ENCODE measurements at regions not wholly inside any gene's neighbourhood (a gene's known extent, or its start where the extent isn't known, plus 50 kb on each side); places are given as distances from the start of the nearest gene placed in this dataset.

DNA sequence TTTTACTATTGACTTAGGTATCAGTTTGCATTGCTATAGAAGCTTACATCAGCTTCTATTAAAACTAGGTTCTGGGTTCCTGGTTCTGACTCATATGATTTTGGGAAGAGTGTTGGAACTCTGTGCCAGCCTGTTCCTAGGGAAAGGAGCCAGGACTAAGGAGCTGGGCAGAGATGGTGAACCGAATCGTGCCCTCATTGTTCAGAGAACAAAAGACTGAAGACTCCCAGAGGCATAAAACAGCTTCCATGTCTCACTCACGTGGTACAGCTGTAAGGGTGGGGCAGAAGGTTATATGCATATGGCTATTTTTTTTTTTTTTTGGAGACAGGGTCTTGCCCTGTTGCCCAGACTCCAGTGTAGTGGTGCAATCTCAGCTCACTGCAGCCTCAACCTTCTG is 89.1 kb upstream of the THBS2 start:
- FAIRE-seq, result no peak
- no peak for DNase-seq (ENCODE audit: insufficient read length, low spot score)
- TF ChIP-seq PAX5 (IDR thresholded peaks at IDR 0.05; ENCODE audit: insufficient read depth, low read length, severe bottlenecking), result no peak
- TF ChIP-seq SPI1 (IDR thresholded peaks at IDR 0.05; ENCODE audit: low read depth, low read length), result no peak
- TF ChIP-seq TAF1 (IDR thresholded peaks at IDR 0.05; ENCODE audit: low read depth, low read length), result no peak
- TF ChIP-seq POLR2AphosphoS5 (IDR thresholded peaks at IDR 0.05; ENCODE audit: low read depth, low read length), result no peak
- no peak for TF ChIP-seq POU2F2 (IDR thresholded peaks at IDR 0.05; ENCODE audit: low read depth, low read length)
- no peak for TF ChIP-seq POLR2A (IDR thresholded peaks at IDR 0.05; ENCODE audit: low read depth, low read length)

GRCh38 chr6:169341706-169342105 is 88.1 kb upstream of the THBS2 start:
- TF ChIP-seq POLR2AphosphoS5 (IDR thresholded peaks at IDR 0.05; ENCODE audit: low read depth, low read length), result no peak
- TF ChIP-seq TAF1 (IDR thresholded peaks at IDR 0.05; ENCODE audit: low read depth, low read length), result no peak
- no peak for TF ChIP-seq PAX5 (IDR thresholded peaks at IDR 0.05; ENCODE audit: insufficient read depth, low read length, severe bottlenecking)
- TF ChIP-seq SPI1 (IDR thresholded peaks at IDR 0.05; ENCODE audit: low read depth, low read length), result no peak
- no peak for TF ChIP-seq POU2F2 (IDR thresholded peaks at IDR 0.05; ENCODE audit: low read depth, low read length)
- TF ChIP-seq POLR2A (IDR thresholded peaks at IDR 0.05; ENCODE audit: low read depth, low read length), result no peak
- DNase-seq (ENCODE audit: insufficient read length, low spot score) (no peak), FAIRE-seq (no peak)

DNA sequence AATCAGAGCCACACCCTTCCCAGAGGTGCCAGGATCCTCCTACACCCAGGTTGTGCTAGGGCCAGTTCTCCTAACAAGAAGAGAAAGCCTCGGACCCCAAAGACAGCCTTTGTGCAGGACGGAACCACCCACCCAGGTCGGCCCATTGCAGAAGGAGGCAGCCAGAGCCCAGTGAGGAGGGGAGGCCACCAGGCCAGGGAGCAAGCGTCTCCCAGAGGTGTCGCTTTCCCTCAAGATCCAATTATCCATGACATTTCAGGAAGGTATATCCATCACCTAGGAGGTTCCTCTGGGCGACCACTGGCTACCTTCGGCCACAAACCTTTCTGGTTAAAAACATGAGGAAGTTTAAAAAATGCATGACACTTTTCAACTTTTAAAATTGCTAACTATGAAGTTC is 87.4 kb upstream of the THBS2 start:
- no peak for FAIRE-seq
- no peak for DNase-seq (ENCODE audit: insufficient read length, low spot score)
- TF ChIP-seq SPI1 (IDR thresholded peaks at IDR 0.05; ENCODE audit: low read depth, low read length), result no peak
- no peak for TF ChIP-seq POLR2A (IDR thresholded peaks at IDR 0.05; ENCODE audit: low read depth, low read length)
- no peak for TF ChIP-seq POU2F2 (IDR thresholded peaks at IDR 0.05; ENCODE audit: low read depth, low read length)
- no peak for TF ChIP-seq TAF1 (IDR thresholded peaks at IDR 0.05; ENCODE audit: low read depth, low read length)
- TF ChIP-seq POLR2AphosphoS5 (IDR thresholded peaks at IDR 0.05; ENCODE audit: low read depth, low read length), result no peak
- no peak for TF ChIP-seq PAX5 (IDR thresholded peaks at IDR 0.05; ENCODE audit: insufficient read depth, low read length, severe bottlenecking)

DNA sequence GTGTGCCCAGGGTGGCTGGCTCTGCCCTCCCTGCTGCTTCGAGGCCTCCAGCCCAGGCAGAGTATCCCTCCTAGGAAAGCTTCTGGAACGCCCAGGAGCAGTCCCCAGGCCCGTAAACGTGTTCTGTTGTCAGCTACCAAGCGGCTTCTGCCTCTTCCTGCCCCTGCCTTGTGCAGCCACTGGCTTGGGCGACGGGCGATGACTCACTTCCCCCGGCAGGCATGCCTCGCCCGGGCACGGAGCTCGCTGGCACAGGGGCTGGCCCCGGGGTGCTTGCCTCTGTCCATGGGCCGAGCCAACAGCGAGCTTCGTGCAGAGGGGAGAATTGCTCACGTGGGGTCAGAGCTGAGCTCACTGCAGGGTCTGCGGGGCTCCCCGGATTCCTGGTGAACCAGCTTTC is 86.7 kb upstream of the THBS2 start:
- FAIRE-seq (no peak), DNase-seq (ENCODE audit: insufficient read length, low spot score) (no peak)
- TF ChIP-seq POLR2A (IDR thresholded peaks at IDR 0.05; ENCODE audit: low read depth, low read length) (no peak), PAX5 (IDR thresholded peaks at IDR 0.05; ENCODE audit: insufficient read depth, low read length, severe bottlenecking) (no peak), POU2F2 (IDR thresholded peaks at IDR 0.05; ENCODE audit: low read depth, low read length) (no peak), SPI1 (IDR thresholded peaks at IDR 0.05; ENCODE audit: low read depth, low read length) (no peak), TAF1 (IDR thresholded peaks at IDR 0.05; ENCODE audit: low read depth, low read length) (no peak), POLR2AphosphoS5 (IDR thresholded peaks at IDR 0.05; ENCODE audit: low read depth, low read length) (no peak)

- DNase-seq (ENCODE audit: insufficient read length, low spot score) (no peak), FAIRE-seq (no peak)
Observed at GRCh38 chr6:169339731-169340309, 86.2 kb upstream of the THBS2 start.

GRCh38 chr6:169339025-169339424 is 85.4 kb upstream of the THBS2 start:
- no peak for TF ChIP-seq PAX5 (IDR thresholded peaks at IDR 0.05; ENCODE audit: insufficient read depth, low read length, severe bottlenecking)
- no peak for TF ChIP-seq POU2F2 (IDR thresholded peaks at IDR 0.05; ENCODE audit: low read depth, low read length)
- no peak for TF ChIP-seq TAF1 (IDR thresholded peaks at IDR 0.05; ENCODE audit: low read depth, low read length)
- no peak for TF ChIP-seq POLR2A (IDR thresholded peaks at IDR 0.05; ENCODE audit: low read depth, low read length)
- no peak for TF ChIP-seq POLR2AphosphoS5 (IDR thresholded peaks at IDR 0.05; ENCODE audit: low read depth, low read length)
- TF ChIP-seq SPI1 (IDR thresholded peaks at IDR 0.05; ENCODE audit: low read depth, low read length), result no peak
- DNase-seq (ENCODE audit: insufficient read length, low spot score) (no peak), FAIRE-seq (no peak)

More at GRCh38 chr6:169339731-169340309, 86.2 kb upstream of the THBS2 start:
- TF ChIP-seq PAX5 (IDR thresholded peaks at IDR 0.05; ENCODE audit: insufficient read depth, low read length, severe bottlenecking), result no peak
- no peak for TF ChIP-seq SPI1 (IDR thresholded peaks at IDR 0.05; ENCODE audit: low read depth, low read length)
- no peak for TF ChIP-seq POLR2AphosphoS5 (IDR thresholded peaks at IDR 0.05; ENCODE audit: low read depth, low read length)
- TF ChIP-seq POLR2A (IDR thresholded peaks at IDR 0.05; ENCODE audit: low read depth, low read length), result no peak

GRCh38 chr6:169337886-169338445 is 84.3 kb upstream of the THBS2 start:
- FAIRE-seq (no peak), DNase-seq (ENCODE audit: insufficient read length, low spot score) (no peak)
- TF ChIP-seq POU2F2 (IDR thresholded peaks at IDR 0.05; ENCODE audit: low read depth, low read length), result no peak

- FAIRE-seq (no peak), DNase-seq (ENCODE audit: insufficient read length, low spot score) (no peak)
- TF ChIP-seq TAF1 (IDR thresholded peaks at IDR 0.05; ENCODE audit: low read depth, low read length) (no peak), POU2F2 (IDR thresholded peaks at IDR 0.05; ENCODE audit: low read depth, low read length) (no peak), POLR2AphosphoS5 (IDR thresholded peaks at IDR 0.05; ENCODE audit: low read depth, low read length) (no peak), POLR2A (IDR thresholded peaks at IDR 0.05; ENCODE audit: low read depth, low read length) (no peak), SPI1 (IDR thresholded peaks at IDR 0.05; ENCODE audit: low read depth, low read length) (no peak), PAX5 (IDR thresholded peaks at IDR 0.05; ENCODE audit: insufficient read depth, low read length, severe bottlenecking) (no peak)
Observed at GRCh38 chr6:169335301-169335700, 81.7 kb upstream of the THBS2 start.

DNA sequence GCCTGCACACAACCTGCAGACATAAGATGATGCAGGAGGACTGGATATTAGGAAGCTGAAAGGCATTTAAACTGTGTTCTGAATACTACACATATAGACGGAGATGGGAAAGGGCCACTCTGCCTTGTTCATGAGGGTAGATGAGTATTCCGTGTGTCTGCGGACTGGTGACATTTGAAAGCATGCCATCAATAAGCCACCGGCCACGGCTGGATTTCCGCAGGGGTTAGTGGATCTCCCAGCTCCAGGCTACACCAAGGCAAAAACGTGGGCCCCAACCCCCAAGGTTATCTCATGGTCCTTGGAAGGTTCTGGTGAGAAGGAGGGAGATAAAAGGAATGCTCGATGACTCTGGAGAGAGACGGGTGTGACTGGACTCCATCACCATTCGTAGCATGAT is 78.6 kb upstream of the THBS2 start:
- no peak for TF ChIP-seq TAF1 (IDR thresholded peaks at IDR 0.05; ENCODE audit: low read depth, low read length)
- no peak for TF ChIP-seq PAX5 (IDR thresholded peaks at IDR 0.05; ENCODE audit: insufficient read depth, low read length, severe bottlenecking)
- TF ChIP-seq SPI1 (IDR thresholded peaks at IDR 0.05; ENCODE audit: low read depth, low read length), result no peak
- TF ChIP-seq POU2F2 (IDR thresholded peaks at IDR 0.05; ENCODE audit: low read depth, low read length), result no peak
- TF ChIP-seq POLR2AphosphoS5 (IDR thresholded peaks at IDR 0.05; ENCODE audit: low read depth, low read length), result no peak
- no peak for TF ChIP-seq POLR2A (IDR thresholded peaks at IDR 0.05; ENCODE audit: low read depth, low read length)
- DNase-seq (ENCODE audit: insufficient read length, low spot score), result no peak
- no peak for FAIRE-seq
